ENCODE measurements at regions not wholly inside any gene's neighbourhood (a gene's known extent, or its start where the extent isn't known, plus 50 kb on each side); places are given as distances from the start of the nearest gene placed in this dataset.

GRCh38 chr2:226153553-226153952 lies 646.1 kb downstream of the IRS1 start:
- no peak for TF ChIP-seq CTCF (IDR thresholded peaks at IDR 0.05)
- TF ChIP-seq POLR2A (IDR thresholded peaks at IDR 0.05) = no peak

Data from heart left ventricle (tissue), 13 donors.